ENCODE measurements at regions not wholly inside any gene's neighbourhood (a gene's known extent, or its start where the extent isn't known, plus 50 kb on each side); places are given as distances from the start of the nearest gene placed in this dataset.
"Not testable (repeated sequence)": the region's sequence is repeated elsewhere in the genome, so short reads cannot be mapped to it uniquely, and the experiment has no call there.

DNA sequence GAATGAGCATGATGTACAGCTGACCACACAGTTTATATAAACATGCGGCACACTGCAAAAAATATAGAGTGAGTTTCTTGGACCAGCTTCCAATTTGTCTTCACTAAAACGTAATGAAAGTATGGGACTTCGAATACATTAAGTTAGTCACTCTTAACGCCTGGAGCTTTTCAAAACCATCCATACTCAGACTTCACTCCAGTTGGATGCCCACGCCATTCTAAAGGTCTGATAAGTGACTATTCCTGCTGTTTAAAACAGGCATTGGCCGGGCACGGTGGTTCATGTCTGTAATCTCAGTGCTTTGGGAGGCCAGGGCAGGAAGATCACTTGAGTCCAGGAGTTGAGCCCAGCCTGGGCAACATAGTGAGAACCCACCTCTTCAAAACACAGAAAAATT is 84.6 kb downstream of the MYL12B start:
- no peaks in the 10 kb centered on the region for H3K27me3 ChIP-seq (ENCODE audit: control insufficient read depth in 2 of 2, insufficient read depth in 2 of 2, low read length in 2 of 2)
- H3K27ac ChIP-seq (ENCODE audit: low read depth, low read length): no peak overlapping the region
- no peak overlapping the region for H3K4me3 ChIP-seq (ENCODE audit: low read length)
- no peaks in the 10 kb centered on the region for H3K4me1 ChIP-seq (ENCODE audit: control insufficient read depth in 2 of 2, insufficient read depth in 2 of 2, low read length in 2 of 2)
- peaks cover 0 to 14% (median 13%) of the 10 kb centered on the region in 7 donors for H3K4me1 Mint-ChIP-seq
- peaks cover 2 to 17% (median 6%) of the 10 kb centered on the region in 5 donors for H3K27me3 Mint-ChIP-seq
- DNase-seq: no peak
- H3K4me3 Mint-ChIP-seq: no peak overlapping the region
- no peak overlapping the region for H3K27ac Mint-ChIP-seq
- intact Hi-C loops (cut with micrococcal nuclease): no loop called here
- ATAC-seq: no peak
- peaks cover 0 to 4% (median 0%) of the 10 kb centered on the region in 5 donors for H3K36me3 Mint-ChIP-seq
- H3K36me3 ChIP-seq (ENCODE audit: control insufficient read depth in 2 of 3, insufficient read depth in 3 of 3, low read length in 3 of 3): no peaks in the 10 kb centered on the region
- H3K9me3 Mint-ChIP-seq: peaks cover 0 to 9% (median 0%) of the 10 kb centered on the region in 11 donors
- H3K9me3 ChIP-seq (ENCODE audit: control insufficient read depth in 2 of 3, low read length in 3 of 3): no peaks in the 10 kb centered on the region
- ChIA-PET CTCF (no interaction called here), POLR2A (no interaction called here)

- H3K9me3 ChIP-seq (ENCODE audit: control insufficient read depth in 2 of 3, low read length in 3 of 3): no peaks in the 10 kb centered on the region
- H3K4me1 Mint-ChIP-seq: peaks cover 0 to 14% (median 13%) of the 10 kb centered on the region in 7 donors
- H3K36me3 ChIP-seq (ENCODE audit: control insufficient read depth in 2 of 3, insufficient read depth in 3 of 3, low read length in 3 of 3): no peaks in the 10 kb centered on the region
- peaks cover 0 to 2% (median 0%) of the 10 kb centered on the region in 5 donors for H3K36me3 Mint-ChIP-seq
- no peaks in the 10 kb centered on the region for H3K4me1 ChIP-seq (ENCODE audit: control insufficient read depth in 2 of 2, insufficient read depth in 2 of 2, low read length in 2 of 2)
- no peak overlapping the region for H3K27ac Mint-ChIP-seq
- H3K9me3 Mint-ChIP-seq: peaks cover 0 to 5% (median 0%) of the 10 kb centered on the region in 11 donors
- DNase-seq (no peak), ATAC-seq (no peak)
- intact Hi-C loops (cut with micrococcal nuclease): no loop called here
- ChIA-PET POLR2A (no interaction called here), CTCF (no interaction called here)
- H3K27me3 ChIP-seq (ENCODE audit: control insufficient read depth in 2 of 2, insufficient read depth in 2 of 2, low read length in 2 of 2): no peaks in the 10 kb centered on the region
- no peak overlapping the region for H3K4me3 Mint-ChIP-seq
- H3K4me3 ChIP-seq (ENCODE audit: low read length): no peak overlapping the region
- peaks cover 2 to 17% (median 4%) of the 10 kb centered on the region in 5 donors for H3K27me3 Mint-ChIP-seq
- H3K27ac ChIP-seq (ENCODE audit: low read depth, low read length): no peak overlapping the region
Measured at GRCh38 chr18:3347286-3347803, 85.4 kb downstream of the MYL12B start.

DNA sequence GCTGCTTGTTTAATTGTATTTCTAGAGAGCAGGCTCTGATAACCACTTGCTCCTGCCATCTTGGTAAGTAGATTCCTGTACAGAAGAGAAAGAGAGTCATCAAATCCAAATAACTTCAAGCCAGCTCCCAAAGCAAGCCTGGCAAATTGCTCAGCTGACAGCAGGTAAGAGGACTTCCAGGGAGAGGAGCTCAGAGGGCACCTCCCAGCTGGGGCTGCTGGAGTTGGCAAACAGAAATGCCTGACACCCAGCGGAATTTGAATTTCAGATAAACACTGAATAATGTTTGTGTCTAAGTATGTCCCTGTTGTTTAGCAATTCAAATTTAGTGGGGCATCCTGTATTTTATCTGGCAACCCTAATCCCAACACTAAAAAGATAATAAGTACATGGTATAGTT is 86.2 kb downstream of the MYL12B start:
- Histone ChIP-seq H3K4me1 (ENCODE audit: control insufficient read depth in 2 of 2, insufficient read depth in 2 of 2, low read length in 2 of 2) (no peaks in the 10 kb centered on the region), H3K4me3 (ENCODE audit: low read length) (no peak overlapping the region), H3K9me3 (ENCODE audit: control insufficient read depth in 2 of 3, low read length in 3 of 3) (no peaks in the 10 kb centered on the region), H3K36me3 (ENCODE audit: control insufficient read depth in 2 of 3, insufficient read depth in 3 of 3, low read length in 3 of 3) (no peaks in the 10 kb centered on the region), H3K27me3 (ENCODE audit: control insufficient read depth in 2 of 2, insufficient read depth in 2 of 2, low read length in 2 of 2) (no peaks in the 10 kb centered on the region), H3K27ac (ENCODE audit: low read depth, low read length) (no peak overlapping the region)
- POLR2A ChIA-PET: no interaction called here
- ATAC-seq (no peak), DNase-seq (no peak)
- intact Hi-C loops (cut with micrococcal nuclease): no loop called here
- Mint-ChIP-seq H3K4me3 (no peak overlapping the region), H3K4me1 (peaks cover 0 to 10% (median 9%) of the 10 kb centered on the region in 7 donors), H3K27ac (no peak overlapping the region), H3K36me3 (no peaks in the 10 kb centered on the region), H3K27me3 (peaks cover 0 to 17% (median 4%) of the 10 kb centered on the region in 5 donors), H3K9me3 (peaks cover 0 to 2% (median 0%) of the 10 kb centered on the region in 11 donors)
- CTCF ChIA-PET: no interaction called here

DNA sequence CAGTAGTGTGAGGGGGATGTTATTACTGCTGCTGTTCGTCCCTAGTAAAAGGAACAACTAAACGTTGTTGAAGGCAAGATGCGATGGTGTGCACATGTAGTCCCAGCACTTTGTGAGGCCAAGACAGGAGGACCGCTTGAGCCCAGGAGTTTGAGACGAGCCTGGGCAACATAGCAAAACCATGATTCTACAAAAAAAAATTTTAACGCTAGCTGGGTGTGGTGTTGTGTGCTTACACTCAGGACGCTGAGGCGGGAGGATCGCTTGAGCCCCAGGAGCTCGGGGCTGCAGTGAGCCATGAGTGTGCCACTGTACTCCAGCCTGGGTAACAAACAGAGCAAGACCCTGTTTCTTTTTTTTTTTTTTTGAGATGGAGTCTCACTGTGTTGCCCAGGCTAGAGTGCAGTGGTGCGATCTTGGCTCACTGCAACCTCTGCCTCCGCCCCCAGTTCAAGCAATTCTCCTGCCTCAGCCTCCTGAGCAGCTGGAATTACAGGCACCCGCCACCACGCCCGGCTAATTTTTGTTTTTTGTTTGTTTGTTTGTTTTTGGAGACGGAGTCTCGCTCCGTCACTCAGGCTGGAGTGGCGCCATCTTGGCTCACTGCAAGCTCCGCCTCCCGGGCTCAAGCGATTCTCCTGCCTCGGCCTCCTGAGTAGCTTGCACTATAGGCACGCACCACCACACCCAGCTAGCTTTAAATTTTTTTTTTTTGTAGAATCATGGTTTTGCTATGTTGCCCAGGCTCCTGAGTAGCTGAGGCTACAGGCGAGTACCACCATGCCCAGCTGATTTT is 87.3 kb downstream of the MYL12B start:
- CTCF ChIA-PET; intact Hi-C loops (cut with micrococcal nuclease); H3K27ac Mint-ChIP-seq: not testable (repeated sequence)

DNA sequence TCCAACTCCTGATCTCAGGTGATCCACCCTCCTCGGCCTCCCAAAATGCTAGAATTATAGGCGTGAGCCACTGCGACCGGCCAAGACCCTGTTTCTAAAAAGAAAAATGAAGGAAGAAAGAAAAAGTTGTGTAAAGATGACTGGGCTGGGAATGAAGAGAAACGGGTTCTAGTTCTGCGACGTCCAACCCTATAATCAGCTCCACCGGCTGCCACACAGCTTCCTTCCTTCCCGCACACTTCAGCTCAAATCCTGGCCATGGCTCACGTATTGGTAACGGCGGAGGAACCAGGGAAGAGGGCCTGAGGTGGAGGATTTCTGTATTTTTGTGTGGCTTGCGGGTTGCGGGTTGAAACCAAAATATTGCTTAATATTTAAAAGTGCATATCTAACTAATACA is 88.1 kb downstream of the MYL12B start:
- no peaks in the 10 kb centered on the region for H3K4me1 ChIP-seq (ENCODE audit: control insufficient read depth in 2 of 2, insufficient read depth in 2 of 2, low read length in 2 of 2)
- Mint-ChIP-seq H3K27ac (no peak overlapping the region), H3K9me3 (peaks cover 0 to 3% (median 0%) of the 10 kb centered on the region in 11 donors), H3K4me3 (no peak overlapping the region), H3K36me3 (no peaks in the 10 kb centered on the region), H3K27me3 (peaks cover 0 to 17% (median 4%) of the 10 kb centered on the region in 5 donors), H3K4me1 (no peaks in the 10 kb centered on the region)
- H3K4me3 ChIP-seq (ENCODE audit: low read length): no peak overlapping the region
- CTCF ChIA-PET: no interaction called here
- no peak for ATAC-seq
- no peaks in the 10 kb centered on the region for H3K9me3 ChIP-seq (ENCODE audit: control insufficient read depth in 2 of 3, low read length in 3 of 3)
- H3K36me3 ChIP-seq (ENCODE audit: control insufficient read depth in 2 of 3, insufficient read depth in 3 of 3, low read length in 3 of 3): no peaks in the 10 kb centered on the region
- intact Hi-C loops (cut with micrococcal nuclease): no loop called here
- POLR2A ChIA-PET: interaction anchor here (0.6 kb wide), 1 partner anchor 757 kb away, joined by 3 read pairs; no protein-coding TSS in a partner anchor
- no peak for DNase-seq
- no peaks in the 10 kb centered on the region for H3K27me3 ChIP-seq (ENCODE audit: control insufficient read depth in 2 of 2, insufficient read depth in 2 of 2, low read length in 2 of 2)
- H3K27ac ChIP-seq (ENCODE audit: low read depth, low read length): no peak overlapping the region

More for the DNA sequence above, 87.3 kb downstream of the MYL12B start:
- H3K4me3 ChIP-seq (ENCODE audit: low read length); H3K27ac ChIP-seq (ENCODE audit: low read depth, low read length); H3K4me3 Mint-ChIP-seq; H3K36me3 ChIP-seq (ENCODE audit: control insufficient read depth in 2 of 3, insufficient read depth in 3 of 3, low read length in 3 of 3); H3K36me3 Mint-ChIP-seq; H3K9me3 ChIP-seq (ENCODE audit: control insufficient read depth in 2 of 3, low read length in 3 of 3); DNase-seq; H3K27me3 ChIP-seq (ENCODE audit: control insufficient read depth in 2 of 2, insufficient read depth in 2 of 2, low read length in 2 of 2); H3K4me1 ChIP-seq (ENCODE audit: control insufficient read depth in 2 of 2, insufficient read depth in 2 of 2, low read length in 2 of 2); H3K9me3 Mint-ChIP-seq; H3K4me1 Mint-ChIP-seq; ATAC-seq; POLR2A ChIA-PET: not testable (repeated sequence)
- peaks cover 0 to 17% (median 4%) of the 10 kb centered on the region in 5 donors for H3K27me3 Mint-ChIP-seq

DNA sequence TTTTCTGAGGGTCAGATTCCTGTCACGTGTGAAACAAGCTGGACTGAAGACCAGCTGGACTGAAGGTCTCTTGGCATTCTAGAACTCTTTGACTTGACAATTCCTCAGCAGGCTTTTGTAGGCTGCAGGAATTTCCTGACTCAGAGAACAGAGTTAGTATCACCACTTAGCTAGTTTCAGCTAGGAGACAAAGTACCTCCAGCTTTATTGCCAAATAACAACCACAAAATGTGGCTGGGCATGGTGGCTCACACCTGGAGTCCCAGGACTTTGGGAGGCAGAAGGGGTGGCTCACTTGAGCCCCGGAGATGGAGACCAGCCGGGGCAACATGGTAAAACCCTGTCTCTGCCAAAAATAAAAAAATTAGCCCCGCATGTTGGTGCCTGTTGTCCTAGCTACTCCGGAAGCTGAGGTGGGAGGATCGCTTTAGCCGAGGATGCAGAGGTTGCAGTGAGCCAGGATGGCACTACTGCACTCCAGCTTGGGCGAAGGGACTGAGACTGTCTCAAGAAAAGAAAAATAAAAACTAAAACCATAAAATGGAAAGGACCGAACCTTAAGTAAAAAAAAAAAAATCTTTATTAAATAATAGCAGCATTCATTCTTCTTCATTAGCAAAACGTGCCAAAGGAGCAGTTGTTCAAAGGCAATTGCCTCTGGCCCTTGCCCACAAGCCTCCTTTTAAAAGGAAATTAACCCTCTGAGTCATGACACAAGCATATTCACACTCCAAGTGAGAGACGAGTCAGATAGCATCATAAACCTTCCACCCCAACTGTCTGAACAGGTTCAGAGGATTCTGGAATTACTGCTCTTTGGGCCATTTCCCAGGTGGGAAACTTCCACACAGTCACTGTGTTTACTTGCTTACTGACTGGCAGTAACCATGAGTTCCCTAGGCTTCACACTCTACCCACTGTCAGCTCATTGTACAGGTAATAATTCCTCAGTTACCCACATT is 88.9 kb downstream of the MYL12B start:
- no peaks in the 10 kb centered on the region for H3K4me1 ChIP-seq (ENCODE audit: control insufficient read depth in 2 of 2, insufficient read depth in 2 of 2, low read length in 2 of 2)
- ATAC-seq (no peak), DNase-seq (no peak)
- Mint-ChIP-seq H3K4me1 (peaks cover 0 to 3% (median 0%) of the 10 kb centered on the region in 7 donors), H3K9me3 (peaks cover 0 to 3% (median 0%) of the 10 kb centered on the region in 11 donors), H3K36me3 (no peaks in the 10 kb centered on the region), H3K27me3 (peaks cover 0 to 17% (median 4%) of the 10 kb centered on the region in 5 donors), H3K4me3 (no peak overlapping the region), H3K27ac (no peak overlapping the region)
- H3K9me3 ChIP-seq (ENCODE audit: control insufficient read depth in 2 of 3, low read length in 3 of 3): no peaks in the 10 kb centered on the region
- H3K27ac ChIP-seq (ENCODE audit: low read depth, low read length): no peak overlapping the region
- ChIA-PET CTCF (no interaction called here), POLR2A (interaction anchor here (0.6 kb wide), 1 partner anchor 758 kb away, joined by 3 read pairs; no protein-coding TSS in a partner anchor)
- no peaks in the 10 kb centered on the region for H3K27me3 ChIP-seq (ENCODE audit: control insufficient read depth in 2 of 2, insufficient read depth in 2 of 2, low read length in 2 of 2)
- intact Hi-C loops (cut with micrococcal nuclease): no loop called here
- no peaks in the 10 kb centered on the region for H3K36me3 ChIP-seq (ENCODE audit: control insufficient read depth in 2 of 3, insufficient read depth in 3 of 3, low read length in 3 of 3)
- H3K4me3 ChIP-seq (ENCODE audit: low read length): no peak overlapping the region

Measured in naive thymus-derived CD4-positive, alpha-beta T cell (primary cell).